K562 (cell line): ENCODE measurements at regions not wholly inside any gene's neighbourhood (a gene's known extent, or its start where the extent isn't known, plus 50 kb on each side); places are given as distances from the start of the nearest gene placed in this dataset.

Source experiments
- ATAC-seq: fragments of 200-7000 bp; cut with Tn5 transposase; 3 replicates; pipeline ENCODE4 v1.9.1; 2020; ENCODE audit warnings: moderate library complexity
- BruUV-seq: library from RNA; stranded (reverse); fragments of 400-500 nt; replicated peaks from 2 replicates; lab custom pipeline; 2021; lab: Mats Ljungman, UMichigan
- CTCF ChIA-PET: fragments of 300-600 bp; formaldehyde crosslinking; extraction: SDS; loops from one replicate; lab custom pipeline; 2021; ENCODE audit warnings: low intra/inter-chr PET ratio; lab: Yijun Ruan, JAX
- POLR2A ChIA-PET: fragments of 300-600, 350-650 bp; sonication (Branson Sonifier 250); formaldehyde crosslinking; extraction: SDS; loops from one replicate; lab custom pipeline; 2021; ENCODE audit warnings: antibody characterized with exemption, inconsistent platforms; lab: Yijun Ruan, JAX
- DNase-seq, 4 experiments: peaks; one replicate each; pipeline versions ENCODE4 v3.0.0 to v3.0.0-alpha.2; 2011 to 2018; ENCODE audit warnings: low spot score in 3 of 4, mixed read lengths in 3 of 4; ENCODE audit errors: extremely low read depth in 1 of 4
- FAIRE-seq: peaks from 2 replicates; lab custom pipeline; 2011; peaks lifted over from hg19 to GRCh38; lab: Jason Lieb, UNC
- H2AFZ ChIP-seq: 2 replicates; pipeline ENCODE4 v1.6.0; 2011; ENCODE audit warnings: low read depth, low read length, control low read depth, inconsistent platforms
- H3K27ac ChIP-seq: fragments of 200-600 bp; 3 replicates; pipeline ENCODE4 v1.8.0; 2011; ENCODE audit warnings: low read depth, mild to moderate bottlenecking, control low read depth, inconsistent platforms, low read length, moderate library complexity, mixed read lengths; ENCODE audit errors: extremely low read depth
- H3K27me3 ChIP-seq, 2 experiments: fragments of 300-600 bp in 1 of 2; 2 replicates in 1 of 2; 3 replicates in 1 of 2; pipeline versions ENCODE4 v1.6.0 to v1.8.0; 2011; ENCODE audit warnings: inconsistent platforms in 2 of 2, low read length in 2 of 2, mild to moderate bottlenecking in 1 of 2, mixed read lengths in 1 of 2, moderate library complexity in 1 of 2; ENCODE audit not compliant: control insufficient read depth in 2 of 2, insufficient read depth in 2 of 2
- H3K36me3 ChIP-seq: fragments of 300-600 bp; 3 replicates; pipeline ENCODE4 v1.8.0; 2011; ENCODE audit warnings: mild to moderate bottlenecking, low read length, inconsistent platforms; ENCODE audit not compliant: control insufficient read depth, insufficient read depth
- H3K4me1 ChIP-seq, 2 experiments: fragments of 200-600 bp in 1 of 2; replicated peaks in 1 of 2; 2 replicates in 1 of 2; 3 replicates in 1 of 2; pipeline versions ENCODE4 v1.5.1 to v1.8.0; 2011; ENCODE audit warnings: inconsistent platforms in 2 of 2, low read length in 2 of 2, mild to moderate bottlenecking in 1 of 2, mixed read lengths in 1 of 2, moderate library complexity in 1 of 2; ENCODE audit not compliant: control insufficient read depth in 2 of 2, insufficient read depth in 2 of 2
- H3K4me2 ChIP-seq: 2 replicates; pipeline ENCODE4 v1.6.1; 2011; ENCODE audit warnings: low read length, control low read depth, inconsistent platforms, mixed read lengths; ENCODE audit not compliant: insufficient read depth
- H3K4me3 ChIP-seq: fragments of 200-600 bp; sonication (generic), shearing (Covaris generic); 2 replicates; pipeline ENCODE4 v1.5.1; 2016; ENCODE audit warnings: control low read depth, inconsistent platforms
- H3K79me2 ChIP-seq: fragments of 200-600 bp; 3 replicates; pipeline ENCODE4 v1.8.0; 2011; ENCODE audit warnings: low read length, inconsistent platforms; ENCODE audit not compliant: control insufficient read depth, insufficient read depth
- H3K9ac ChIP-seq, 2 experiments: 2 replicates each; pipeline versions ENCODE4 v1.6.0 to v1.6.1; 2011; ENCODE audit warnings: low read depth in 2 of 2, low read length in 2 of 2, control low read depth in 1 of 2, inconsistent platforms in 1 of 2, mild to moderate bottlenecking in 1 of 2, mixed read lengths in 1 of 2; ENCODE audit not compliant: insufficient read depth in 1 of 2
- H3K9me1 ChIP-seq: one replicate; pipeline ENCODE4 v1.6.0; 2011; ENCODE audit warnings: inconsistent platforms, mild to moderate bottlenecking, low read length, moderate library complexity; ENCODE audit not compliant: control insufficient read depth, insufficient read depth
- H3K9me3 ChIP-seq: replicated peaks from 2 replicates; pipeline ENCODE4 v1.5.1; 2011; ENCODE audit warnings: low read depth, low read length, inconsistent platforms; ENCODE audit not compliant: control insufficient read depth, insufficient read depth
- H4K20me1 ChIP-seq: replicated peaks from 2 replicates; pipeline ENCODE4 v1.6.1; 2011; ENCODE audit warnings: low read length, inconsistent platforms, mixed read lengths; ENCODE audit not compliant: control insufficient read depth, insufficient read depth
- CBX2 ChIP-seq: fragments of 200-600 bp; sonication (generic); IDR thresholded peaks from one replicate; pipeline ENCODE4 v1.6.1; 2012; ENCODE audit warnings: mild to moderate bottlenecking, low read length, inconsistent platforms; ENCODE audit not compliant: insufficient read depth, poor library complexity, severe bottlenecking
- LCOR ChIP-seq: sonication (generic); formaldehyde crosslinking; IDR thresholded peaks from 2 replicates; pipeline ENCODE4 v1.8.0; 2022; ENCODE audit warnings: mild to moderate bottlenecking, missing genetic modification reagents
- MAFF ChIP-seq: IDR thresholded peaks from 2 replicates; pipeline ENCODE4 v1.6.1; 2012; ENCODE audit warnings: low read length, improper control_type of control experiment
- NR3C1 ChIP-seq: sonication (generic); formaldehyde crosslinking; IDR thresholded peaks from 2 replicates; pipeline ENCODE4 v1.8.1; 2022; ENCODE audit warnings: missing genetic modification reagents
- POLR2AphosphoS2 ChIP-seq: IDR thresholded peaks from 2 replicates; pipeline ENCODE4 v1.6.1; 2012; ENCODE audit warnings: low read length, improper control_type of control experiment
- SMAD4 ChIP-seq: fragments of 250-450 bp; sonication (Bioruptor Pico); conservative IDR thresholded peaks from 2 replicates; pipeline ENCODE4 v1.8.0; 2021; ENCODE audit warnings: inconsistent platforms, mild to moderate bottlenecking, moderate library complexity
- TAF9B ChIP-seq: fragments of 450-650 bp; IDR thresholded peaks from 2 replicates; pipeline ENCODE4 v1.6.1; 2018; ENCODE audit warnings: mild to moderate bottlenecking; ENCODE audit not compliant: partially characterized antibody
- ZEB2 ChIP-seq: fragments of 450-650 bp; IDR thresholded peaks from 2 replicates; pipeline ENCODE4 v1.6.1; 2016
- ZFP30 ChIP-seq: fragments of 250-450 bp; sonication (Bioruptor Pico); IDR thresholded peaks from 2 replicates; pipeline ENCODE4 v1.8.0; 2022; ENCODE audit warnings: moderate library complexity, mild to moderate bottlenecking, inconsistent platforms, borderline replicate concordance
- ZNF695 ChIP-seq: fragments of 450-650 bp; formaldehyde crosslinking; IDR thresholded peaks from 2 replicates; pipeline ENCODE4 v1.4.0; 2020; ENCODE audit warnings: mild to moderate bottlenecking, moderate library complexity
- in situ Hi-C: fragments of 300-500 bp; cut with MboI; formaldehyde crosslinking; loops from 4 replicates; pipeline ENCODE4 v1.15.0; 2018; ENCODE audit warnings: inconsistent platforms, mixed read lengths
- intact Hi-C: fragments of 100-400 bp; cut with micrococcal nuclease; formaldehyde crosslinking; loops from 2 replicates; pipeline ENCODE4 v1.14.2; 2022
- TF ChIP-seq, protein P1 (sequence below): fragments of 450-650 bp; IDR thresholded peaks from 2 replicates; pipeline ENCODE4 v1.6.1; 2016; ENCODE audit warnings: low read depth
- TF ChIP-seq, protein P2 (sequence below): fragments of 250-450 bp; sonication (Bioruptor Pico); IDR thresholded peaks from 2 replicates; pipeline ENCODE4 v1.5.0; 2022; ENCODE audit warnings: mild to moderate bottlenecking
- TF ChIP-seq, protein P3 (sequence below): sonication (generic); formaldehyde crosslinking; IDR thresholded peaks from 2 replicates; pipeline ENCODE4 v1.8.0; 2023; ENCODE audit warnings: mild to moderate bottlenecking, missing genetic modification reagents

DNA sequence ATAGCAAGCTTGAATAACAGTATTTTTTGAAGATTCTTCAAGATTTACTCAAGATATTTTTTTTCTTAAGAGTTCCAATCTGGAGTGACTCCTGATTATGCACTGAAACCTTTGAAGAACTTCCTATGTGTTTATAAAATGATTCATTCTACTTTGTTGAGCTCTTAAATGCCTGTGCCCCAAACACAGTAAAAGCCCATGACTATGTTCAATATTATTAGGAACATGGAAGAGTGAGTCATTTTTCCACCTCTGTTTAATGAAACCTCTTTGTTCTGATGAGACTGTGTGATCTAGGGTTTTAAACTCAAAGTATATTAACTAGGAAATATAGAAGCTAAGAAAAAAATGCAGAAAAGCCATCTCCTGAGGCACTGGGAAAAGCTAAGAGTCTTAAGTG, 415.0 kb upstream of the FBXO33 start:
- H3K9ac ChIP-seq: no peak overlapping the region
- H3K4me1 ChIP-seq: no peaks in the 10 kb centered on the region
- no peak overlapping the region for H3K4me3 ChIP-seq
- DNase-seq (no peak), FAIRE-seq (no peak), ATAC-seq (no peak)
- H3K9me3 ChIP-seq: no peaks in the 10 kb centered on the region
- no TSS peak for BruUV-seq
- no peak overlapping the region for H2AFZ ChIP-seq
- H4K20me1 ChIP-seq: no peaks in the 10 kb centered on the region
- H3K36me3 ChIP-seq: no peaks in the 10 kb centered on the region
- H3K27me3 ChIP-seq: no peaks in the 10 kb centered on the region
- H3K9me1 ChIP-seq: no peaks in the 10 kb centered on the region
- H3K27ac ChIP-seq: no peak overlapping the region
- CTCF ChIA-PET: no interaction called here
- POLR2A ChIA-PET: no interaction called here
- intact Hi-C loops: no loop called here
- no peak overlapping the region for H3K4me2 ChIP-seq
- H3K79me2 ChIP-seq: no peaks in the 10 kb centered on the region
- in situ Hi-C loops: no loop called here
- TF ChIP-seq NR3C1 (CRISPR knock-in tag) (no peak), MAFF (no peak), ZFP30 (CRISPR knock-in tag) (no peak), LCOR (CRISPR knock-in tag) (no peak), CBX2 (no peak), SMAD4 (CRISPR knock-in tag) (no peak), TAF9B (no peak), ZNF695 (CRISPR knock-in tag) (no peak), ZEB2 (no peak), POLR2AphosphoS2 (no peak)
- TF ChIP-seq, protein P1, sequence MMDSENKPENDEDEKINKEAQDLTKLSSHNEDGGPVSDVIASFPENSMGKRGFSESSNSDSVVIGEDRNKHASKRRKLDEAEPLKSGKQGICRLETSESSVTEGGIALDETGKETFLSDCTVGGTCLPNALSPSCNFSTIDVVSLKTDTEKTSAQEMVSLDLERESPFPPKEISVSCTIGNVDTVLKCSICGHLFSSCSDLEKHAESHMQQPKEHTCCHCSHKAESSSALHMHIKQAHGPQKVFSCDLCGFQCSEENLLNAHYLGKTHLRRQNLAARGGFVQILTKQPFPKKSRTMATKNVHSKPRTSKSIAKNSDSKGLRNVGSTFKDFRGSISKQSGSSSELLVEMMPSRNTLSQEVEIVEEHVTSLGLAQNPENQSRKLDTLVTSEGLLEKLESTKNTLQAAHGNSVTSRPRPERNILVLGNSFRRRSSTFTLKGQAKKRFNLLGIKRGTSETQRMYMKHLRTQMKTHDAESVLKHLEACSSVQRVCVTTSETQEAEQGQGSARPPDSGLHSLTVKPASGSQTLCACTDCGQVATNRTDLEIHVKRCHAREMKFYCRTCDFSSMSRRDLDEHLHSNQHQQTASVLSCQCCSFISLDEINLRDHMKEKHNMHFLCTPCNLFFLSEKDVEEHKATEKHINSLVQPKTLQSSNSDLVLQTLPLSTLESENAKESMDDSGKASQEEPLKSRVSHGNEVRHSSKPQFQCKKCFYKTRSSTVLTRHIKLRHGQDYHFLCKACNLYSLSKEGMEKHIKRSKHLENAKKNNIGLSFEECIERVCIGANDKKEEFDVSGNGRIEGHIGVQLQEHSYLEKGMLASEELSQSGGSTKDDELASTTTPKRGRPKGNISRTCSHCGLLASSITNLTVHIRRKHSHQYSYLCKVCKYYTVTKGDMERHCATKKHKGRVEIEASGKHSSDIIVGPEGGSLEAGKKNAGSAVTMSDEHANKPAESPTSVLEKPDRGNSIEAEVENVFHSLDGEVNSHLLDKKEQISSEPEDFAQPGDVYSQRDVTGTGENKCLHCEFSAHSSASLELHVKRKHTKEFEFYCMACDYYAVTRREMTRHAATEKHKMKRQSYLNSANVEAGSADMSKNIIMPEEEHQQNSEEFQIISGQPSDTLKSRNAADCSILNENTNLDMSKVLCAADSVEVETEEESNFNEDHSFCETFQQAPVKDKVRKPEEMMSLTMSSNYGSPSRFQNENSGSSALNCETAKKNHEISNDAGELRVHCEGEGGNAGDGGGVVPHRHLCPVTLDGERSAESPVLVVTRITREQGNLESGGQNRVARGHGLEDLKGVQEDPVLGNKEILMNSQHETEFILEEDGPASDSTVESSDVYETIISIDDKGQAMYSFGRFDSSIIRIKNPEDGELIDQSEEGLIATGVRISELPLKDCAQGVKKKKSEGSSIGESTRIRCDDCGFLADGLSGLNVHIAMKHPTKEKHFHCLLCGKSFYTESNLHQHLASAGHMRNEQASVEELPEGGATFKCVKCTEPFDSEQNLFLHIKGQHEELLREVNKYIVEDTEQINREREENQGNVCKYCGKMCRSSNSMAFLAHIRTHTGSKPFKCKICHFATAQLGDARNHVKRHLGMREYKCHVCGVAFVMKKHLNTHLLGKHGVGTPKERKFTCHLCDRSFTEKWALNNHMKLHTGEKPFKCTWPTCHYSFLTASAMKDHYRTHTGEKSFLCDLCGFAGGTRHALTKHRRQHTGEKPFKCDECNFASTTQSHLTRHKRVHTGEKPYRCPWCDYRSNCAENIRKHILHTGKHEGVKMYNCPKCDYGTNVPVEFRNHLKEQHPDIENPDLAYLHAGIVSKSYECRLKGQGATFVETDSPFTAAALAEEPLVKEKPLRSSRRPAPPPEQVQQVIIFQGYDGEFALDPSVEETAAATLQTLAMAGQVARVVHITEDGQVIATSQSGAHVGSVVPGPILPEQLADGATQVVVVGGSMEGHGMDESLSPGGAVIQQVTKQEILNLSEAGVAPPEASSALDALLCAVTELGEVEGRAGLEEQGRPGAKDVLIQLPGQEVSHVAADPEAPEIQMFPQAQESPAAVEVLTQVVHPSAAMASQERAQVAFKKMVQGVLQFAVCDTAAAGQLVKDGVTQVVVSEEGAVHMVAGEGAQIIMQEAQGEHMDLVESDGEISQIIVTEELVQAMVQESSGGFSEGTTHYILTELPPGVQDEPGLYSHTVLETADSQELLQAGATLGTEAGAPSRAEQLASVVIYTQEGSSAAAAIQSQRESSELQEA: no peak
- TF ChIP-seq, protein P2, sequence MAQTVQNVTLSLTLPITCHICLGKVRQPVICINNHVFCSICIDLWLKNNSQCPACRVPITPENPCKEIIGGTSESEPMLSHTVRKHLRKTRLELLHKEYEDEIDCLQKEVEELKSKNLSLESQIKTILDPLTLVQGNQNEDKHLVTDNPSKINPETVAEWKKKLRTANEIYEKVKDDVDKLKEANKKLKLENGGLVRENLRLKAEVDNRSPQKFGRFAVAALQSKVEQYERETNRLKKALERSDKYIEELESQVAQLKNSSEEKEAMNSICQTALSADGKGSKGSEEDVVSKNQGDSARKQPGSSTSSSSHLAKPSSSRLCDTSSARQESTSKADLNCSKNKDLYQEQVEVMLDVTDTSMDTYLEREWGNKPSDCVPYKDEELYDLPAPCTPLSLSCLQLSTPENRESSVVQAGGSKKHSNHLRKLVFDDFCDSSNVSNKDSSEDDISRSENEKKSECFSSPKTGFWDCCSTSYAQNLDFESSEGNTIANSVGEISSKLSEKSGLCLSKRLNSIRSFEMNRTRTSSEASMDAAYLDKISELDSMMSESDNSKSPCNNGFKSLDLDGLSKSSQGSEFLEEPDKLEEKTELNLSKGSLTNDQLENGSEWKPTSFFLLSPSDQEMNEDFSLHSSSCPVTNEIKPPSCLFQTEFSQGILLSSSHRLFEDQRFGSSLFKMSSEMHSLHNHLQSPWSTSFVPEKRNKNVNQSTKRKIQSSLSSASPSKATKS: no peak
- TF ChIP-seq, protein P3, sequence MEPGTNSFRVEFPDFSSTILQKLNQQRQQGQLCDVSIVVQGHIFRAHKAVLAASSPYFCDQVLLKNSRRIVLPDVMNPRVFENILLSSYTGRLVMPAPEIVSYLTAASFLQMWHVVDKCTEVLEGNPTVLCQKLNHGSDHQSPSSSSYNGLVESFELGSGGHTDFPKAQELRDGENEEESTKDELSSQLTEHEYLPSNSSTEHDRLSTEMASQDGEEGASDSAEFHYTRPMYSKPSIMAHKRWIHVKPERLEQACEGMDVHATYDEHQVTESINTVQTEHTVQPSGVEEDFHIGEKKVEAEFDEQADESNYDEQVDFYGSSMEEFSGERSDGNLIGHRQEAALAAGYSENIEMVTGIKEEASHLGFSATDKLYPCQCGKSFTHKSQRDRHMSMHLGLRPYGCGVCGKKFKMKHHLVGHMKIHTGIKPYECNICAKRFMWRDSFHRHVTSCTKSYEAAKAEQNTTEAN (CRISPR knock-in tag): no peak
